Smooth muscle cell (in vitro differentiated cells): ENCODE measurements at regions not wholly inside any gene's neighbourhood (a gene's known extent, or its start where the extent isn't known, plus 50 kb on each side); places are given as distances from the start of the nearest gene placed in this dataset.

Experiments used
- DNase-seq: peaks from one replicate; lab custom pipeline; 2025; ENCODE audit not compliant: unreplicated experiment; lab: John Stamatoyannopoulos, UW
- H2AFZ ChIP-seq: fragments of 200-600 bp; sonication (generic); 2 replicates; pipeline ENCODE4 v1.6.0; 2016; ENCODE audit warnings: antibody characterized with exemption, low read depth, mild to moderate bottlenecking
- H3F3A ChIP-seq: fragments of 200-600 bp; sonication (generic); 2 replicates; pipeline ENCODE4 v1.6.0; 2017; ENCODE audit warnings: antibody characterized with exemption, low read depth
- H3K27ac ChIP-seq: fragments of 200-600 bp; sonication (generic); 2 replicates; pipeline ENCODE4 v1.5.1; 2016; ENCODE audit warnings: low read depth, mild to moderate bottlenecking
- H3K27me3 ChIP-seq: fragments of 200-600 bp; sonication (generic); 2 replicates; pipeline ENCODE4 v1.6.1; 2016; ENCODE audit warnings: low read depth, mild to moderate bottlenecking
- H3K36me3 ChIP-seq: fragments of 200-600 bp; sonication (generic); 2 replicates; pipeline ENCODE4 v1.5.1; 2016; ENCODE audit warnings: low read depth
- H3K4me1 ChIP-seq: fragments of 200-600 bp; sonication (generic); 2 replicates; pipeline ENCODE4 v1.5.1; 2016; ENCODE audit warnings: low read depth
- H3K4me2 ChIP-seq: fragments of 200-600 bp; sonication (generic); 2 replicates; pipeline ENCODE4 v1.6.0; 2016; ENCODE audit warnings: mild to moderate bottlenecking
- H3K4me3 ChIP-seq: fragments of 200-600 bp; sonication (generic); 2 replicates; pipeline ENCODE4 v1.5.1; 2016; ENCODE audit warnings: mild to moderate bottlenecking
- H3K79me2 ChIP-seq: fragments of 200-600 bp; sonication (generic); 2 replicates; pipeline ENCODE4 v1.6.0; 2016; ENCODE audit warnings: low read depth, mild to moderate bottlenecking
- H3K9ac ChIP-seq: fragments of 200-600 bp; sonication (generic); 2 replicates; pipeline ENCODE4 v1.6.0; 2016; ENCODE audit warnings: low read depth
- H3K9me3 ChIP-seq: fragments of 200-600 bp; sonication (generic); replicated peaks from 2 replicates; pipeline ENCODE4 v1.5.1; 2016; ENCODE audit warnings: low read depth
- H4K20me1 ChIP-seq: fragments of 200-600 bp; sonication (generic); 2 replicates; pipeline ENCODE4 v1.6.0; 2016; ENCODE audit warnings: low read depth
- WGBS: methylation state at CpG from one replicate; pipeline ENCODE4 v1.1.7; 2016; ENCODE audit warnings: low lambda C conversion rate; 5-methylcytosine and 5-hydroxymethylcytosine counted together
- TF ChIP-seq, protein P1 (sequence below): fragments of 200-600 bp; sonication (generic); IDR thresholded peaks from 2 replicates; pipeline ENCODE4 v1.5.1; 2017; ENCODE audit warnings: borderline replicate concordance, mild to moderate bottlenecking, antibody characterized with exemption; ENCODE audit not compliant: insufficient read depth, poor library complexity, severe bottlenecking

DNA sequence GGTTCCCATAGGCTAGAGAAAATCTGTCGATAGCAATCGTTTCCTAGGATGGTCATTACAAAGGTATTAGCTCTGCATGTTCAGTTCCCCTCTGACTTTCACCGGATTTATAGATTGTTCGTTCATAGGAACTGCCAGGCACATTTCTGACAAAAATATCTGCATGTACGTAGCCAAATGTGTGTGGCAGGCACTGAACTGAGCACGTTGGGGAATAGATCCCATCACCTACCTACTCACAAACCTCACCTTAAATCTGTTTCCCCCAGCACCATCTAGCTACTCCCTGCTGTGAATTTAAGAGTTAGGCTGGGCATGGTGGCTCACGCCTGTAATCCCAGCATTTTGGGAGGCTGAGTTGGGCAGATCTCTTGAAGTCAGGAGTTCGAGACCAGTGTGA lies 64.5 kb upstream of the TANC2 start:
- Histone ChIP-seq H3K27me3 (no peaks in the 10 kb centered on the region), H3K27ac (no peak overlapping the region), H3K4me2 (no peak overlapping the region), H3K4me3 (no peak overlapping the region), H3K36me3 (no peaks in the 10 kb centered on the region), H3K4me1 (no peaks in the 10 kb centered on the region), H3K9me3 (no peaks in the 10 kb centered on the region), H4K20me1 (no peaks in the 10 kb centered on the region), H2AFZ (no peak overlapping the region), H3F3A (no peaks in the 10 kb centered on the region), H3K79me2 (no peaks in the 10 kb centered on the region), H3K9ac (no peak overlapping the region)
- TF ChIP-seq, protein P1, sequence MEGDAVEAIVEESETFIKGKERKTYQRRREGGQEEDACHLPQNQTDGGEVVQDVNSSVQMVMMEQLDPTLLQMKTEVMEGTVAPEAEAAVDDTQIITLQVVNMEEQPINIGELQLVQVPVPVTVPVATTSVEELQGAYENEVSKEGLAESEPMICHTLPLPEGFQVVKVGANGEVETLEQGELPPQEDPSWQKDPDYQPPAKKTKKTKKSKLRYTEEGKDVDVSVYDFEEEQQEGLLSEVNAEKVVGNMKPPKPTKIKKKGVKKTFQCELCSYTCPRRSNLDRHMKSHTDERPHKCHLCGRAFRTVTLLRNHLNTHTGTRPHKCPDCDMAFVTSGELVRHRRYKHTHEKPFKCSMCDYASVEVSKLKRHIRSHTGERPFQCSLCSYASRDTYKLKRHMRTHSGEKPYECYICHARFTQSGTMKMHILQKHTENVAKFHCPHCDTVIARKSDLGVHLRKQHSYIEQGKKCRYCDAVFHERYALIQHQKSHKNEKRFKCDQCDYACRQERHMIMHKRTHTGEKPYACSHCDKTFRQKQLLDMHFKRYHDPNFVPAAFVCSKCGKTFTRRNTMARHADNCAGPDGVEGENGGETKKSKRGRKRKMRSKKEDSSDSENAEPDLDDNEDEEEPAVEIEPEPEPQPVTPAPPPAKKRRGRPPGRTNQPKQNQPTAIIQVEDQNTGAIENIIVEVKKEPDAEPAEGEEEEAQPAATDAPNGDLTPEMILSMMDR = no peak
- WGBS = 97% methylated on average over 8 of the region's 8 CpGs
- no peak for DNase-seq

DNA sequence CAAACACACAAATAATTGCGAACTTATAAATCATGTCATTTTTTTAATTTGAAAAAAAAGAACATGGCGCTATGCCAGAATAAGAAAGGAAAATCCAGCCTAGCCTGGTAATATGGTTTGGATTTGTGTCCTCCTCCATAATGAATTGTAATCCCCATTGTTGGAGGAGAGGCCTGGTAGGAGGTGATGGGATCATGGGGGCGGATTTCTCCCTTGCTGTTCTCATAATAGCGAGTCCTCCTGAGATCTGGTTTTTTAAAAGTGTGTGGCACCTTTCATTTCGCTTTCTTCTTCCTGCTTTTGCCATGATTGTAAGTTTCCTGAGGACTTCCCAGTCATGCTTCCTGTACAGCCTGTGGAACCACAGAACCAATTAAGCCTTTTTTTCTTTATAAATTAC lies 65.9 kb upstream of the TANC2 start:
- no peaks in the 10 kb centered on the region for H3K4me1 ChIP-seq
- no peaks in the 10 kb centered on the region for H3K27me3 ChIP-seq
- H3K36me3 ChIP-seq = no peaks in the 10 kb centered on the region
- TF ChIP-seq, protein P1 = no peak
- H3K4me2 ChIP-seq = no peak overlapping the region
- no peaks in the 10 kb centered on the region for H3F3A ChIP-seq
- no peaks in the 10 kb centered on the region for H4K20me1 ChIP-seq
- no peak overlapping the region for H3K27ac ChIP-seq
- H3K79me2 ChIP-seq = no peaks in the 10 kb centered on the region
- H3K9ac ChIP-seq = no peak overlapping the region
- H3K4me3 ChIP-seq = no peak overlapping the region
- H2AFZ ChIP-seq = no peak overlapping the region
- no peaks in the 10 kb centered on the region for H3K9me3 ChIP-seq
- DNase-seq = no peak
- 95% methylated on average over 5 of the region's 5 CpGs for WGBS

DNA sequence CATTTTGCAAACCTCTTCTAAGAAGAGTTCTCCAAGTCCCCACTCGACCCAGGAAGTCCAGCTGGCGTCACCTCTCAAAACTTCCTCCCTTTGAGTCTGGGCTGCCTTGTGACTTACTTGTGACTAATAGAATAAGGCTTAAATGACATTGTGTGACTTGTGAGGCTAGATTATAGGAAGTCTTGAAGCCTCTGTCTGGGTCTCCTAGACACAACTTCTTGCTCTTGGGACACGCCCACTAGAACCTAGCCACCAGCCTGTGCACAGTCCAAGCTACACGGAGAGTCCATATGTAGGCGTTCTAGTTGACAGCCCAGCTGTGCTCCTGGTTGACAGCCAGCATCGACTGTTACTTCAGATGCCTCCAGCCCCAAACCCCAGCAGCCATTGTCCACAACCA lies 66.7 kb upstream of the TANC2 start:
- no peaks in the 10 kb centered on the region for H3K9me3 ChIP-seq
- no peaks in the 10 kb centered on the region for H4K20me1 ChIP-seq
- no peaks in the 10 kb centered on the region for H3F3A ChIP-seq
- H3K4me2 ChIP-seq = no peak overlapping the region
- WGBS = 86% methylated on average over 6 of the region's 6 CpGs
- no peaks in the 10 kb centered on the region for H3K79me2 ChIP-seq
- H2AFZ ChIP-seq = no peak overlapping the region
- H3K4me1 ChIP-seq = no peaks in the 10 kb centered on the region
- no peaks in the 10 kb centered on the region for H3K27me3 ChIP-seq
- no peaks in the 10 kb centered on the region for H3K36me3 ChIP-seq
- DNase-seq = no peak
- H3K4me3 ChIP-seq = no peak overlapping the region
- no peak overlapping the region for H3K27ac ChIP-seq
- TF ChIP-seq, protein P1 = no peak
- no peak overlapping the region for H3K9ac ChIP-seq

DNA sequence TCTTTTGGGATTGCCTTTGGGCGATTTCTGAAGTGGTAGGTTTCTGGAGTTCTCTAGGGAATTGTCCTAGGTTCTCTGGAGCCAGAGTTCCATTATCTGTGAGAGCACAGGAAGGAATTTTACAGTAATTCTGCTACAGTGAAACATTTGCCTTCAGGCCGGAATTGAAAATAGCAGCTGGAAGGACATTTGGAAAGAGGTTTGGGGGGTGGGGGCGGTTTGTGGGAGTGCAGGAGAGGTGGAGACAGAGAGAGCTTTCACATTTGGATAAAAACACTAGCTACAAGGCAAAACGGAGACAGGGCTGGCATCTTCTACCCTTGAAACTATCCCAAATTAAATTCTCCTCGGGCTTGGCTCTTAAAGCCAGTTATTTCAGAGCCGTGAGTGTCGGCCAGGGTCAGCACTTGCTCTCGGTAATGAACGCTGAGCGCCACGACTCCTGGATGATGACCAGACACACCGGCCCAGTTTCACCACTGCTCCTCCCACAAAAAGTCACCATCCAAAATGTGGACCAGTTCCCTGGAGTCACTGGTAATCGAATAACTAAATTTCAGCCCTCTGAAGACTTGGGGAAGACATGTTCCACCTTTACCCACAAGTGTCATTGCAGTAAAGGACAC lies 67.7 kb upstream of the TANC2 start:
- H3K27ac ChIP-seq = peak overlapping the region; percentile 32
- H3F3A ChIP-seq = no peaks in the 10 kb centered on the region
- WGBS = 52% methylated on average over 13 of the region's 13 CpGs
- no peak overlapping the region for H3K9ac ChIP-seq
- H3K4me3 ChIP-seq = no peak overlapping the region
- no peaks in the 10 kb centered on the region for H3K79me2 ChIP-seq
- TF ChIP-seq, protein P1 = no peak
- H3K36me3 ChIP-seq = no peaks in the 10 kb centered on the region
- peak overlapping the region; percentile 74 for H2AFZ ChIP-seq
- H3K9me3 ChIP-seq = no peaks in the 10 kb centered on the region
- no peaks in the 10 kb centered on the region for H3K4me1 ChIP-seq
- no peak for DNase-seq
- peak overlapping the region; percentile 12 for H3K4me2 ChIP-seq
- no peaks in the 10 kb centered on the region for H3K27me3 ChIP-seq
- no peaks in the 10 kb centered on the region for H4K20me1 ChIP-seq
